ENCODE measurements at regions not wholly inside any gene's neighbourhood (a gene's known extent, or its start where the extent isn't known, plus 50 kb on each side); places are given as distances from the start of the nearest gene placed in this dataset.

DNA sequence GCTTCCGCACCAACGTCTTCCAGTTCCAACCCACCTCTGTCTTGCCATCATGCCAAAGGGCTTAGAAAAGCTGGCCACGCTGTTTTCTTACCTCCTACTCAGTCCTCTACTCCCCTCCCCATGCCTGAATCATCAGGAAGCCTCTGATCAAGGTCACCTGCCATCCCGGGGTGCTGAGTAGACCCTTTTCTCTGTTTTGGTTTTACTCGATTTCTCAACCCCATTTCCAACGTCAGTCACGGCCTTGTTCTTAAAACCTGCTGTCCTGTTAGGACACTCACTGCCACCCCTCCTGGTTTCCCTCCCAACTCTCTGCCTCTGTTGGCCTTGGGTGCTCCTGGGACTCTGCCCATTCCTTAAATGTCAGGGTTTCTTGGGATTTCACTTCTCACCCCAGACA lies 350.1 kb downstream of the FOXO1 start:
- H3K36me3 ChIP-seq: peaks cover 0 to 6% (median 0%) of the 10 kb centered on the region in 4 donors
- H3K4me3 ChIP-seq: no peak overlapping the region
- no peak overlapping the region for H3K27ac ChIP-seq
- peaks cover 0 to 4% (median 0%) of the 10 kb centered on the region in 4 donors for H3K4me1 ChIP-seq
- intact Hi-C loops (cut with DNase I): no loop called here
- 69% methylated on average over 7 of the region's 7 CpGs for WGBS (ENCODE audit: insufficient coverage, low coverage, low lambda C conversion rate, missing lambda C conversion rate)
- no peaks in the 10 kb centered on the region for H3K27me3 ChIP-seq
- no peaks in the 10 kb centered on the region for H3K9me3 ChIP-seq
- ATAC-seq (no peak), DNase-seq (no peak)
- no peak for TF ChIP-seq POLR2A (IDR thresholded peaks at IDR 0.05)
- TF ChIP-seq, protein P1, sequence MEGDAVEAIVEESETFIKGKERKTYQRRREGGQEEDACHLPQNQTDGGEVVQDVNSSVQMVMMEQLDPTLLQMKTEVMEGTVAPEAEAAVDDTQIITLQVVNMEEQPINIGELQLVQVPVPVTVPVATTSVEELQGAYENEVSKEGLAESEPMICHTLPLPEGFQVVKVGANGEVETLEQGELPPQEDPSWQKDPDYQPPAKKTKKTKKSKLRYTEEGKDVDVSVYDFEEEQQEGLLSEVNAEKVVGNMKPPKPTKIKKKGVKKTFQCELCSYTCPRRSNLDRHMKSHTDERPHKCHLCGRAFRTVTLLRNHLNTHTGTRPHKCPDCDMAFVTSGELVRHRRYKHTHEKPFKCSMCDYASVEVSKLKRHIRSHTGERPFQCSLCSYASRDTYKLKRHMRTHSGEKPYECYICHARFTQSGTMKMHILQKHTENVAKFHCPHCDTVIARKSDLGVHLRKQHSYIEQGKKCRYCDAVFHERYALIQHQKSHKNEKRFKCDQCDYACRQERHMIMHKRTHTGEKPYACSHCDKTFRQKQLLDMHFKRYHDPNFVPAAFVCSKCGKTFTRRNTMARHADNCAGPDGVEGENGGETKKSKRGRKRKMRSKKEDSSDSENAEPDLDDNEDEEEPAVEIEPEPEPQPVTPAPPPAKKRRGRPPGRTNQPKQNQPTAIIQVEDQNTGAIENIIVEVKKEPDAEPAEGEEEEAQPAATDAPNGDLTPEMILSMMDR (IDR thresholded peaks at IDR 0.05): no peak

DNA sequence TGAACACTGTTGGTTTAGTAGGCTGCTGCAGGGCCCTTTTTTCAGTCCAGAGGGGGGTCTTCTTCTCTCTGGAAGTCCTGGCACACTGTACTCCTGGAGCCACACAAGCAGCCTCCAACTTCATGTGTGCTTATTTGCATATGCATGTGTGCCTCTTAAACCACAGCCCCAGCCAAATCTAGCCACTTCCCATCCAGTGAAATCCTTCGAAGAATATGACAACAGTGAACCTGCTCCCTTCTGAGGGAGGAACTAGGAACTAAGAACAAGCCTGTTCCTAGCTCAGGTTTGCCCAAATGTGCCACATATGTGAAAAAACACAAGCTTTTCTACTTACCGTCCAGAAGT lies 348.5 kb downstream of the FOXO1 start:
- Histone ChIP-seq H3K4me1 (peaks cover 0 to 4% (median 0%) of the 10 kb centered on the region in 4 donors), H3K27me3 (no peaks in the 10 kb centered on the region), H3K36me3 (peaks cover 0 to 6% (median 0%) of the 10 kb centered on the region in 4 donors), H3K9me3 (no peaks in the 10 kb centered on the region), H3K27ac (no peak overlapping the region), H3K4me3 (no peak overlapping the region)
- TF ChIP-seq POLR2A (IDR thresholded peaks at IDR 0.05): no peak
- TF ChIP-seq, protein P1 (IDR thresholded peaks at IDR 0.05): no peak
- 64% methylated on average over 2 of the region's 2 CpGs for WGBS (ENCODE audit: insufficient coverage, low coverage, low lambda C conversion rate, missing lambda C conversion rate)
- no peak for ATAC-seq
- DNase-seq: no peak
- intact Hi-C loops (cut with DNase I): no loop called here

DNA sequence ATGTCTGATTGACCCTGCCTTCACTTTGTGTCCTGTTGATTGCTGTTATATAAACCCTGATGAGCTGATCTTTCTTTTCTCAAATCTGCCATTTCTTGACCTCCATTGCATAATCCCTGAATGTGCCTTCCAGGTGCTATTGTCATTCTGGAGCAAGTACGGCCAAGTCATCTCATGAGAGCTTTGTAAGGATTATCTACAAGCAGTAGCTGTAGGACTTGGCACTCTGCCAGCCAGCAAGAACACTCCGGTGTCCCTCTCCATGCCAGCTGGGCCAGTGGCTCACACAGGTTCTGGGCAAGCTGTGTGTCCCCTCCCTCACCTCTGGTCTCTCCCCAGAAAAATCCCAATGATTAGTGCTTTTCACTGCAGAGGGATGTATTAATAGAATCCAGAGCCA lies 348.1 kb downstream of the FOXO1 start:
- H3K4me3 ChIP-seq: no peak overlapping the region
- TF ChIP-seq, protein P1 (IDR thresholded peaks at IDR 0.05): no peak
- no peak for TF ChIP-seq POLR2A (IDR thresholded peaks at IDR 0.05)
- ATAC-seq: no peak
- peaks cover 0 to 4% (median 0%) of the 10 kb centered on the region in 4 donors for H3K4me1 ChIP-seq
- WGBS (ENCODE audit: insufficient coverage, low coverage, low lambda C conversion rate, missing lambda C conversion rate): 57% methylated on average over 1 of the region's 2 CpGs
- intact Hi-C loops (cut with DNase I): no loop called here
- no peak overlapping the region for H3K27ac ChIP-seq
- H3K27me3 ChIP-seq: no peaks in the 10 kb centered on the region
- no peak for DNase-seq
- no peaks in the 10 kb centered on the region for H3K9me3 ChIP-seq
- peaks cover 0 to 6% (median 0%) of the 10 kb centered on the region in 4 donors for H3K36me3 ChIP-seq

DNA sequence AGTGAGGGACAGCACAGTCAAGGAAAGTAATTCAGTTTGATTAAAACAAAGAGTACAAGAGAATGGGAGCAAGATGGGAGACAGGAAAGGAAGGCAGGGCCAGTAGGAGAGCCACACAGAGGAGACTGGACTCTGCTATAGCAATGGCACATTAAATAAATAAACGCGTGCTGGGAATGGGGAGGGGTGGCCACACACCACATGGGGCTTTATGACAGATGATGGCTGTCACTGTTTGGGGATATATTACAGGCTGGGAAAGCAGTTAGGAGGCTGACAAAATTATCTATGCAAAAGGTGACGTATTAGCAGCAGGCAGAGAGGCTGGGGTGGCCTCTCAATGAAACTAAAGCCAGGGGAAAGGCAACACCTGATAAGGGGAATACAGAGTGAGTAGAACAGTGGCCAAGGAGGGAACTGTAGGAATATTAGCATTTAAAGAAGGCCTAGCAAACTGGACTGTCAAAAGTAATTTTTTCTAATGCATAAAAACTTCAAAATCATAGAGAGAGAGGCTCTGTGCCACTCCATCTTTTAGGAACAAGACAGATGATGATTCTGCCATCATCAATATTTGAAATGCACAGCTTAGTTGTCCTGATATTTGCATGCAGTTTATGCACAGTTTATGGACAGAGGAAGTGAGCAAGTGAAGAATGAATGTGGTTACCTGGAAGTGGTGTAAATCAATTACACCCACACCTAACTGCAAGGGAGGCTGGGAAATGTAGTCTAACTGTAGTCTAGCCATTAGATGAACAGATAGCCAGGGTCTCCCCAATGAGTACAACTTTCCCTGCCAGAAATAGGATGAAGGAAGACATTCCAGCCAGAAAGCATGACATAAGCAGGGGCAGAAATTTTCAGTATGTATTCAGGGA lies 346.5 kb downstream of the FOXO1 start:
- no peaks in the 10 kb centered on the region for H3K4me1 ChIP-seq

More for the DNA sequence above, 346.5 kb downstream of the FOXO1 start:
- Histone ChIP-seq H3K27ac (no peak overlapping the region), H3K36me3 (peaks cover 0 to 6% (median 0%) of the 10 kb centered on the region in 4 donors), H3K4me3 (no peak overlapping the region), H3K9me3 (no peaks in the 10 kb centered on the region), H3K27me3 (no peaks in the 10 kb centered on the region)
- DNase-seq: no peak
- intact Hi-C loops (cut with DNase I): loop anchor here in 1 of 2 donors (10.0 kb wide), 1 partner anchor 65 kb away; no protein-coding TSS in a partner anchor
- ATAC-seq: no peak
- WGBS (ENCODE audit: insufficient coverage, low coverage, low lambda C conversion rate, missing lambda C conversion rate): 100% methylated on average over 1 of the region's 3 CpGs
- TF ChIP-seq, protein P1 (IDR thresholded peaks at IDR 0.05): no peak

All from right lobe of liver (tissue), 6 donors.